ENCODE measurements at regions not wholly inside any gene's neighbourhood (a gene's known extent, or its start where the extent isn't known, plus 50 kb on each side); places are given as distances from the start of the nearest gene placed in this dataset.

DNA sequence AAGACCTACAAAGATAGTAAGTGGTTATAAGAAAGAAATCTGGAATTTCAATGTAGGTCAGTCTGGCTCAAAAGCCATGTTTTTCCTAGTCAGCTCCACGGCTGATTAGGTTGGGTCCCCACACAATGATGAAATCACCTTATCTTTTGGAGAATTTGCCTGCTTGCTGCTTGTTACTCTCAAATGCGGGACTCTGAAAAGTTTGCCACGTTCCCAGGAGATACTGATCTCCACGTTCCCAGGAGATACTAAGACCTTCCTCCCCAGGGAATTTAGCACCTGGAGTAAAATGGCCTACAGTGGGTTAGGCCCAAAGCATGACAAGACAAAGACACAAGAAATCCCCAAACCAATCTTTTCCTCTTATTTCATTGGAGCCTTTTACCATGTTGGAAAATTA lies 449.6 kb downstream of the TNS1 start:
- Histone ChIP-seq H3K27ac (no peak overlapping the region), H3K36me3 (no peaks in the 10 kb centered on the region), H3K9me3 (no peaks in the 10 kb centered on the region), H3K27me3 (no peaks in the 10 kb centered on the region), H3K4me3 (no peak overlapping the region), H3K4me1 (no peaks in the 10 kb centered on the region)
- TF ChIP-seq POLR2AphosphoS5 (IDR thresholded peaks at IDR 0.05) (no peak), POLR2A (IDR thresholded peaks at IDR 0.05) (no peak)
- no peak for DNase-seq (ENCODE audit: low spot score in 2 of 2)
- intact Hi-C loops (cut with DNase I; ENCODE audit: low total_unique reads), result no loop called here

DNA sequence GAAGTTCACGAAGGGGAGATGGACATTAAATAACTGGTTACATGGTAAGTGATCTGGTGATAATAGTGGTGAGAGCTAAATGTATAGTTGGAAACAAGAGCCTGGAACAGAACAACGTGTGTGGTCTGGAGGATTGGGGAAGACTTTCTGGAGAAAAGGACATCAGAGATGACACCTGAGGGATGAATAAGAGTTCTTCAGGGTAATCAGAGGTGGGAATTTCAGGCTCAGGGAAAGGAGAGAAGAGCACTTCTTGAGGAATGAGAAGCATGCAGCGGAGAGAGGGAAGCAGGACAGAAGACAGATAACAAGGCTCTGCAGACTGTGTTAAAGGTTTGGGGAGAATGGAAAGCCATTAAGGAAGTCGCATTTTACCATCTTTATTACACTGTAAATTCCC lies 450.7 kb downstream of the TNS1 start:
- no peaks in the 10 kb centered on the region for H3K4me1 ChIP-seq
- no peaks in the 10 kb centered on the region for H3K36me3 ChIP-seq
- H3K9me3 ChIP-seq, result no peaks in the 10 kb centered on the region
- no peak overlapping the region for H3K4me3 ChIP-seq
- no peak for DNase-seq (ENCODE audit: low spot score in 2 of 2)
- no peak overlapping the region for H3K27ac ChIP-seq
- H3K27me3 ChIP-seq, result no peaks in the 10 kb centered on the region
- intact Hi-C loops (cut with DNase I; ENCODE audit: low total_unique reads), result no loop called here
- TF ChIP-seq, protein P1, sequence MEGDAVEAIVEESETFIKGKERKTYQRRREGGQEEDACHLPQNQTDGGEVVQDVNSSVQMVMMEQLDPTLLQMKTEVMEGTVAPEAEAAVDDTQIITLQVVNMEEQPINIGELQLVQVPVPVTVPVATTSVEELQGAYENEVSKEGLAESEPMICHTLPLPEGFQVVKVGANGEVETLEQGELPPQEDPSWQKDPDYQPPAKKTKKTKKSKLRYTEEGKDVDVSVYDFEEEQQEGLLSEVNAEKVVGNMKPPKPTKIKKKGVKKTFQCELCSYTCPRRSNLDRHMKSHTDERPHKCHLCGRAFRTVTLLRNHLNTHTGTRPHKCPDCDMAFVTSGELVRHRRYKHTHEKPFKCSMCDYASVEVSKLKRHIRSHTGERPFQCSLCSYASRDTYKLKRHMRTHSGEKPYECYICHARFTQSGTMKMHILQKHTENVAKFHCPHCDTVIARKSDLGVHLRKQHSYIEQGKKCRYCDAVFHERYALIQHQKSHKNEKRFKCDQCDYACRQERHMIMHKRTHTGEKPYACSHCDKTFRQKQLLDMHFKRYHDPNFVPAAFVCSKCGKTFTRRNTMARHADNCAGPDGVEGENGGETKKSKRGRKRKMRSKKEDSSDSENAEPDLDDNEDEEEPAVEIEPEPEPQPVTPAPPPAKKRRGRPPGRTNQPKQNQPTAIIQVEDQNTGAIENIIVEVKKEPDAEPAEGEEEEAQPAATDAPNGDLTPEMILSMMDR (IDR thresholded peaks at IDR 0.05), result no peak
- TF ChIP-seq POLR2A (IDR thresholded peaks at IDR 0.05), result no peak
- no peak for TF ChIP-seq POLR2AphosphoS5 (IDR thresholded peaks at IDR 0.05)

DNA sequence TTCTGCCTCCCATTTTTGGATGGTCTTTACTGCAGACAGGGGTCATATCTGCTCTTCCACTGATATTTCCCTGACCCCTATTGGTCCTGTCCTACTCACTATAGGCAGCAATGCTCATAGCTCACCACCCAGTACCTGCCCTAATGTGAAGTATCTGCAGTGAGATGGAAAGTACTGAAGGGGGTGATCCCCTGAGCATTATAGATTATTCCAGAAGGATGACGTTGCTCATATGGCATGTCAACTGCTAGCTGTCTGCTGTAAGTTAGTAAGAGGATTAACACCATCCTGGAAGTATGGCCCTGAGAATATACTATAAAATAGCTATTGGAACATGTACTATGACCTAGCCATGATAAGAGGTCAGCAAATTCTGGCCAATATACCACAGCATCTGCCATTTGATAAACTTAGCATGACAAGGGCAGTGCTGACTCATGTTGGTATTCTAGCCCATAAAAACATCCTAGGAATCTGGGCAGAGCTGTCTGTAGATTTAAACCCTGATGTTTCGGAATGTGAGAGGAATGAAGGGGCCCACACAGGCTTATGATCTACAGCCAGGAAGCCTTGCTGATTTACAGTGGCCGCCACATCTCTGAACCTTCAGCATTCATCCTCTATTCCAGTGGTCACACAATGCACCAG lies 451.4 kb downstream of the TNS1 start:
- TF ChIP-seq POLR2A (IDR thresholded peaks at IDR 0.05) (no peak), POLR2AphosphoS5 (IDR thresholded peaks at IDR 0.05) (no peak)
- TF ChIP-seq, protein P1 (IDR thresholded peaks at IDR 0.05), result no peak
- Histone ChIP-seq H3K27me3 (no peaks in the 10 kb centered on the region), H3K36me3 (no peaks in the 10 kb centered on the region), H3K9me3 (no peaks in the 10 kb centered on the region), H3K27ac (no peak overlapping the region), H3K4me1 (no peaks in the 10 kb centered on the region), H3K4me3 (no peak overlapping the region)
- DNase-seq (ENCODE audit: low spot score in 2 of 2), result no peak
- intact Hi-C loops (cut with DNase I; ENCODE audit: low total_unique reads), result no loop called here

DNA sequence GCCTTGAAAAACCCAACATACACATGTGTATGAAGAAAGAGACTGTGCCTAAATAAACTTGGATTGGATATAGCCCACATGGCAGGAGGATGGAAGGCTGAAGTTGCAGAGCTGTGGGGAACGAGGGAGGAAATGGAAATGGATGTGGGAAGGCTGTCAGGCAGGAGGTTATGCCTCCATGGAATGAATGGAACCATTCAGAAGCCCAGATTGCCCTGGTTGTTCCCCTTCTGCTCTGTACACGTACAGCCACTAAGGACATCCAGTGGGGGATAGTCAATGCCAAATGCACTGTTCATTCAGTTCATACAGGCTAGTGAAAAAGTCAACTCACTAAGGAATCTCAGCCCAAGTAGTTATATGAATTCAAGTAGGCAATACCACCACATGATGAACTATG lies 463.7 kb downstream of the TNS1 start:
- TF ChIP-seq POLR2A (IDR thresholded peaks at IDR 0.05), result no peak
- TF ChIP-seq POLR2AphosphoS5 (IDR thresholded peaks at IDR 0.05), result no peak
- TF ChIP-seq, protein P1 (IDR thresholded peaks at IDR 0.05), result no peak

DNA sequence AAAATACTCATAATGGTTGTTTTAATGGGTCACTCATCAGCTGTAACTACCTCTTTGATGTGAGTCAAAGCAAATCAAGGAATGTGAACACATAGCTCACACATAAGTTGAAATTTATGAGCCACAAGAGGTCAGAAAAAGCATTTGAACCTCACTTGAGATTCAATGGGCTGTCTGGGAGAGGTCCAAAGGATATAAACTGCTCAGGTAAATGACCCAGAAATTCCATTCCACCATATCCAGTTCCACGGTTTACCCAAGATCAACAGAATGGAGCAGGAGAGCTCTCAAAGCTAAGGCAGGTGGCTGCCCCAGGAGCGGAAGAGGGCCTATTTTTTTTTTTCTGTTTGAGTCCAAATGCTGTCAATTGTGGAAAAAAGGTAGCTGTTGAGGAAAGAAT lies 464.1 kb downstream of the TNS1 start:
- no peaks in the 10 kb centered on the region for H3K36me3 ChIP-seq
- H3K9me3 ChIP-seq, result no peaks in the 10 kb centered on the region
- no peaks in the 10 kb centered on the region for H3K4me1 ChIP-seq
- no peak for TF ChIP-seq POLR2A (IDR thresholded peaks at IDR 0.05)
- TF ChIP-seq POLR2AphosphoS5 (IDR thresholded peaks at IDR 0.05), result no peak
- TF ChIP-seq, protein P1 (IDR thresholded peaks at IDR 0.05), result no peak
- H3K4me3 ChIP-seq, result no peak overlapping the region
- no peaks in the 10 kb centered on the region for H3K27me3 ChIP-seq
- no peak overlapping the region for H3K27ac ChIP-seq
- intact Hi-C loops (cut with DNase I; ENCODE audit: low total_unique reads), result loop anchor here (5.0 kb wide), 1 partner anchor 184 kb away; no protein-coding TSS in a partner anchor
- DNase-seq (ENCODE audit: low spot score in 2 of 2), result no peak

More for the DNA sequence above, 463.7 kb downstream of the TNS1 start:
- no peaks in the 10 kb centered on the region for H3K9me3 ChIP-seq
- H3K4me1 ChIP-seq, result no peaks in the 10 kb centered on the region
- no peaks in the 10 kb centered on the region for H3K36me3 ChIP-seq
- no peak overlapping the region for H3K27ac ChIP-seq
- no peaks in the 10 kb centered on the region for H3K27me3 ChIP-seq
- intact Hi-C loops (cut with DNase I; ENCODE audit: low total_unique reads), result loop anchor here (5.0 kb wide), 1 partner anchor 183 kb away; no protein-coding TSS in a partner anchor
- H3K4me3 ChIP-seq, result no peak overlapping the region
- DNase-seq (ENCODE audit: low spot score in 2 of 2), result no peak
